H1 (cell line): ENCODE measurements at regions not wholly inside any gene's neighbourhood (a gene's known extent, or its start where the extent isn't known, plus 50 kb on each side); places are given as distances from the start of the nearest gene placed in this dataset.

Experiments
- CTCF ChIA-PET: fragments of 300-600 bp; sonication (Branson Sonifier 250); formaldehyde crosslinking; loops from one replicate; lab custom pipeline; 2021; ENCODE audit not compliant: partially characterized antibody; lab: Charles Lee
- POLR2A ChIA-PET: fragments of 300-600 bp; sonication (Branson Sonifier 250); formaldehyde crosslinking; loops from one replicate; lab custom pipeline; 2021; ENCODE audit warnings: inconsistent platforms; ENCODE audit not compliant: partially characterized antibody; lab: Charles Lee
- DNase-seq, 2 experiments: peaks; one replicate each; pipeline versions ENCODE4 v3.0.0 to v3.0.0-alpha.2; 2010 to 2022; ENCODE audit warnings: low spot score in 2 of 2, low read depth in 1 of 2, mixed read lengths in 1 of 2
- FAIRE-seq: peaks from 2 replicates; lab custom pipeline; 2011; peaks lifted over from hg19 to GRCh38; lab: Jason Lieb, UNC
- H2AFZ ChIP-seq: 2 replicates; pipeline ENCODE4 v1.8.1; 2012; ENCODE audit warnings: low read length, inconsistent platforms
- H2AK5ac ChIP-seq: 2 replicates; pipeline ENCODE4 v1.6.1; 2013; ENCODE audit warnings: low read depth, low read length
- H2BK120ac ChIP-seq: replicated peaks from 2 replicates; pipeline ENCODE3; 2013; ENCODE audit warnings: low read depth, low read length, inconsistent platforms
- H2BK12ac ChIP-seq: 2 replicates; pipeline ENCODE4 v1.6.1; 2013; ENCODE audit warnings: low read depth, low read length
- H2BK15ac ChIP-seq: 2 replicates; pipeline ENCODE4 v1.6.1; 2013; ENCODE audit warnings: low read length
- H2BK20ac ChIP-seq: 2 replicates; pipeline ENCODE4 v1.6.1; 2013; ENCODE audit warnings: low read length
- H2BK5ac ChIP-seq: 2 replicates; pipeline ENCODE4 v1.6.1; 2013; ENCODE audit warnings: low read depth, low read length
- H3K14ac ChIP-seq: 2 replicates; pipeline ENCODE4 v1.6.1; 2013; ENCODE audit warnings: inconsistent platforms; ENCODE audit not compliant: insufficient read length
- H3K18ac ChIP-seq: 2 replicates; pipeline ENCODE4 v1.6.1; 2013; ENCODE audit warnings: low read length; ENCODE audit errors: extremely low read depth
- H3K23ac ChIP-seq: 2 replicates; pipeline ENCODE4 v1.6.1; 2013; ENCODE audit warnings: inconsistent platforms; ENCODE audit not compliant: insufficient read length
- H3K23me2 ChIP-seq: 2 replicates; pipeline ENCODE4 v1.6.1; 2013; ENCODE audit warnings: low read depth, low read length
- H3K27ac ChIP-seq: 2 replicates; pipeline ENCODE4 v1.6.1; 2011; ENCODE audit warnings: low read depth, low read length, inconsistent platforms
- H3K27me3 ChIP-seq, 4 experiments: replicated peaks in 1 of 4; 1 replicate in 1 of 4; 2 replicates in 3 of 4; pipeline versions ENCODE4 v1.6.1 to v1.8.1; 2011 to 2013; ENCODE audit warnings: low read length in 3 of 4, mild to moderate bottlenecking in 3 of 4, inconsistent platforms in 2 of 4, mixed read lengths in 2 of 4, moderate library complexity in 1 of 4; ENCODE audit not compliant: control insufficient read depth in 3 of 4, insufficient read depth in 3 of 4; ENCODE audit errors: extremely low read depth in 1 of 4
- H3K36me3 ChIP-seq, 4 experiments: 2 replicates each; pipeline versions ENCODE4 v1.6.1 to v1.8.1; 2011 to 2013; ENCODE audit warnings: mild to moderate bottlenecking in 4 of 4, low read length in 3 of 4, moderate library complexity in 2 of 4, control low read depth in 1 of 4, inconsistent platforms in 1 of 4; ENCODE audit not compliant: insufficient read depth in 4 of 4, control insufficient read depth in 2 of 4
- H3K4ac ChIP-seq: replicated peaks from 2 replicates; pipeline ENCODE3; 2013; ENCODE audit warnings: low read length, low read depth, mixed read lengths, inconsistent platforms; ENCODE audit not compliant: insufficient read length
- H3K4me1 ChIP-seq, 4 experiments: replicated peaks in 1 of 4; 1 replicate in 1 of 4; 2 replicates in 3 of 4; pipeline versions ENCODE4 v1.6.1 to v1.8.1; 2011 to 2013; ENCODE audit warnings: low read length in 3 of 4, inconsistent platforms in 2 of 4, mixed read lengths in 1 of 4; ENCODE audit not compliant: insufficient read depth in 4 of 4, control insufficient read depth in 3 of 4
- H3K4me2 ChIP-seq, 2 experiments: 2 replicates each; pipeline versions ENCODE4 v1.6.1 to v1.8.1; 2011 to 2013; ENCODE audit warnings: low read depth in 2 of 2, low read length in 2 of 2, control low read depth in 1 of 2, inconsistent platforms in 1 of 2, mild to moderate bottlenecking in 1 of 2; ENCODE audit not compliant: insufficient read depth in 1 of 2
- H3K4me3 ChIP-seq, 4 experiments: fragments of 200-600, 300-600 bp in 1 of 4; sonication (generic), shearing (Covaris generic), sonication (Bioruptor Twin) in 1 of 4; 2 replicates each; pipeline versions ENCODE4 v1.5.1 to v1.8.1; 2011 to 2016; ENCODE audit warnings: low read length in 4 of 4, low read depth in 3 of 4, control low read depth in 2 of 4, inconsistent platforms in 2 of 4, mild to moderate bottlenecking in 2 of 4, mixed read lengths in 1 of 4, moderate library complexity in 1 of 4; ENCODE audit not compliant: insufficient read depth in 2 of 4; ENCODE audit errors: extremely low read depth in 1 of 4
- H3K56ac ChIP-seq: replicated peaks from 2 replicates; pipeline ENCODE3; 2013; ENCODE audit warnings: low read depth, mild to moderate bottlenecking, mixed read lengths, low read length, inconsistent platforms; ENCODE audit not compliant: insufficient read length
- H3K79me1 ChIP-seq: 2 replicates; pipeline ENCODE4 v1.6.1; 2013; ENCODE audit warnings: low read depth, low read length, control low read depth
- H3K79me2 ChIP-seq, 2 experiments: 2 replicates each; pipeline versions ENCODE4 v1.6.1 to v1.8.1; 2012 to 2013; ENCODE audit warnings: low read length in 2 of 2, mild to moderate bottlenecking in 2 of 2, inconsistent platforms in 1 of 2; ENCODE audit not compliant: insufficient read depth in 2 of 2, control insufficient read depth in 1 of 2
- H3K9ac ChIP-seq, 4 experiments: replicated peaks in 1 of 4; 1 replicate in 1 of 4; 2 replicates in 3 of 4; pipeline versions ENCODE4 v1.6.1 to v1.8.1; 2011 to 2013; ENCODE audit warnings: low read depth in 3 of 4, low read length in 3 of 4, control low read depth in 2 of 4, mild to moderate bottlenecking in 2 of 4, moderate library complexity in 2 of 4, inconsistent platforms in 1 of 4; ENCODE audit errors: extremely low read depth in 1 of 4
- H3K9me3 ChIP-seq, 2 experiments: 2 replicates each; pipeline versions ENCODE4 v1.6.1 to v1.8.1; 2012 to 2013; ENCODE audit warnings: mild to moderate bottlenecking in 2 of 2, moderate library complexity in 2 of 2, control low read depth in 1 of 2, inconsistent platforms in 1 of 2, low read depth in 1 of 2, low read length in 1 of 2, mixed read lengths in 1 of 2; ENCODE audit not compliant: insufficient read depth in 2 of 2
- H4K20me1 ChIP-seq, 2 experiments: replicated peaks in 1 of 2; 2 replicates each; pipeline versions ENCODE3 to v1.8.1; 2011 to 2013; ENCODE audit warnings: inconsistent platforms in 2 of 2, low read length in 2 of 2, mild to moderate bottlenecking in 1 of 2; ENCODE audit not compliant: insufficient read depth in 2 of 2, control insufficient read depth in 1 of 2
- H4K5ac ChIP-seq: 2 replicates; pipeline ENCODE4 v1.6.1; 2013; ENCODE audit warnings: low read length, low read depth, mixed read lengths, inconsistent platforms; ENCODE audit not compliant: insufficient read length
- H4K8ac ChIP-seq: 2 replicates; pipeline ENCODE4 v1.8.0; 2013; ENCODE audit warnings: mild to moderate bottlenecking, moderate library complexity, low read length, inconsistent platforms; ENCODE audit not compliant: insufficient read depth; ENCODE audit errors: extremely low read depth
- H4K91ac ChIP-seq: replicated peaks from 2 replicates; pipeline ENCODE3; 2013; ENCODE audit warnings: low read length, mixed read lengths, inconsistent platforms; ENCODE audit not compliant: insufficient read length
- GTF2F1 ChIP-seq: IDR thresholded peaks from 2 replicates; pipeline ENCODE4 v1.6.1; 2012; ENCODE audit warnings: low read depth, low read length, improper control_type of control experiment, borderline replicate concordance
- NANOG ChIP-seq: IDR thresholded peaks from 2 replicates; pipeline ENCODE4 v1.6.1; 2011; ENCODE audit warnings: low read length, low read depth, mild to moderate bottlenecking, inconsistent platforms; ENCODE audit not compliant: insufficient read depth, poor library complexity, severe bottlenecking
- WGBS, 2 experiments: shearing (Covaris generic) in 1 of 2; methylation state at CpG; one replicate each; pipeline versions ENCODE4 v1.1.6 to v1.1.7; 2013 to 2015; ENCODE audit warnings: low lambda C conversion rate in 2 of 2, mixed read lengths in 2 of 2, inconsistent platforms in 1 of 2, low coverage in 1 of 2, missing lambda C conversion rate in 1 of 2; ENCODE audit not compliant: insufficient replicate concordance in 2 of 2, insufficient coverage in 1 of 2, insufficient read length in 1 of 2; ENCODE audit errors: extremely low coverage in 1 of 2, missing lambda C conversion rate in 1 of 2; 5-methylcytosine and 5-hydroxymethylcytosine counted together

GRCh38 chr3:154718053-154718452, 288.1 kb upstream of the GPR149 start:
- no peak overlapping the region for H3K9ac ChIP-seq

More at GRCh38 chr3:154718053-154718452, 288.1 kb upstream of the GPR149 start:
- Histone ChIP-seq H4K91ac (no peak overlapping the region), H2AK5ac (no peak overlapping the region), H4K20me1 (no peaks in the 10 kb centered on the region), H2BK15ac (no peak overlapping the region), H2BK120ac (no peak overlapping the region), H3K79me1 (no peaks in the 10 kb centered on the region), H2BK12ac (no peak overlapping the region), H3K79me2 (no peaks in the 10 kb centered on the region), H4K5ac (no peak overlapping the region), H3K56ac (no peak overlapping the region), H3K9me3 (no peaks in the 10 kb centered on the region), H2BK5ac (no peak overlapping the region), H3K27me3 (no peaks in the 10 kb centered on the region), H3K4me3 (no peak overlapping the region), H3K36me3 (no peaks in the 10 kb centered on the region), H3K4ac (no peak overlapping the region), H2BK20ac (no peak overlapping the region), H3K23me2 (no peaks in the 10 kb centered on the region), H3K14ac (no peak overlapping the region), H4K8ac (no peak overlapping the region)
- ChIA-PET POLR2A (no interaction called here), CTCF (no interaction called here)
- FAIRE-seq = no peak
- no peak for TF ChIP-seq NANOG
- TF ChIP-seq GTF2F1 = no peak
- TF ChIP-seq, all 59 proteins: peak for 0
- Histone ChIP-seq H3K27ac (no peak overlapping the region), H3K18ac (no peak overlapping the region), H3K23ac (no peak overlapping the region), H3K4me1 (no peaks in the 10 kb centered on the region), H2AFZ (no peak overlapping the region), H3K4me2 (no peak overlapping the region)
- WGBS, 2 experiments = 75% methylated on average over 1 of the region's 1 CpG; no CpG with 5 or more reads in 1 of the 2 experiments
- DNase-seq = no peak
